ENCODE measurements at regions not wholly inside any gene's neighbourhood (a gene's known extent, or its start where the extent isn't known, plus 50 kb on each side); places are given as distances from the start of the nearest gene placed in this dataset.
"Not testable (repeated sequence)": the region's sequence is repeated elsewhere in the genome, so short reads cannot be mapped to it uniquely, and the experiment has no call there.

GRCh38 chr4:117135634-117136354, 50.4 kb upstream of the TRAM1L1 start:
- Mint-ChIP-seq H3K36me3 (no peaks in the 10 kb centered on the region), H3K4me3 (no peak overlapping the region), H3K27me3 (no peaks in the 10 kb centered on the region), H3K4me1 (no peaks in the 10 kb centered on the region), H3K27ac (no peak overlapping the region), H3K9me3 (peaks cover 15% of the 10 kb centered on the region)
- ATAC-seq (ENCODE audit: low read depth) (no peak), DNase-seq (ENCODE audit: low spot score in 2 of 2) (no peak)

- H3K4me1 Mint-ChIP-seq = no peaks in the 10 kb centered on the region
Measured at GRCh38 chr4:117137145-117137544, 51.8 kb upstream of the TRAM1L1 start.

GRCh38 chr4:117138732-117139131, 53.4 kb upstream of the TRAM1L1 start:
- ATAC-seq (ENCODE audit: low read depth); H3K4me1 Mint-ChIP-seq; DNase-seq (ENCODE audit: low spot score in 2 of 2); H3K27ac Mint-ChIP-seq; H3K27me3 Mint-ChIP-seq; H3K4me3 Mint-ChIP-seq; H3K36me3 Mint-ChIP-seq: not testable (repeated sequence)
- peaks cover 16% of the 10 kb centered on the region for H3K9me3 Mint-ChIP-seq

More at GRCh38 chr4:117137145-117137544, 51.8 kb upstream of the TRAM1L1 start:
- ATAC-seq (ENCODE audit: low read depth) = no peak
- H3K4me3 Mint-ChIP-seq = no peak overlapping the region
- H3K9me3 Mint-ChIP-seq = peaks cover 15% of the 10 kb centered on the region
- no peak for DNase-seq (ENCODE audit: low spot score in 2 of 2)
- H3K27me3 Mint-ChIP-seq = no peaks in the 10 kb centered on the region
- no peaks in the 10 kb centered on the region for H3K36me3 Mint-ChIP-seq
- H3K27ac Mint-ChIP-seq = no peak overlapping the region

- Mint-ChIP-seq H3K4me3 (no peak overlapping the region), H3K36me3 (no peaks in the 10 kb centered on the region), H3K27me3 (no peaks in the 10 kb centered on the region), H3K27ac (no peak overlapping the region), H3K4me1 (no peaks in the 10 kb centered on the region), H3K9me3 (peaks cover 1% of the 10 kb centered on the region)
- DNase-seq (ENCODE audit: low spot score in 2 of 2) (no peak), ATAC-seq (ENCODE audit: low read depth) (no peak)
Measured at GRCh38 chr4:117154251-117154650, 68.9 kb upstream of the TRAM1L1 start.

GRCh38 chr4:117156806-117157205, 71.4 kb upstream of the TRAM1L1 start:
- ATAC-seq (ENCODE audit: low read depth) (no peak), DNase-seq (ENCODE audit: low spot score in 2 of 2) (no peak)
- Mint-ChIP-seq H3K9me3 (peaks cover 1% of the 10 kb centered on the region), H3K27ac (no peak overlapping the region), H3K27me3 (no peaks in the 10 kb centered on the region), H3K4me1 (no peaks in the 10 kb centered on the region), H3K36me3 (no peaks in the 10 kb centered on the region), H3K4me3 (no peak overlapping the region)

- H3K4me1 Mint-ChIP-seq = no peaks in the 10 kb centered on the region
- H3K36me3 Mint-ChIP-seq = no peaks in the 10 kb centered on the region
- no peak overlapping the region for H3K4me3 Mint-ChIP-seq
- H3K27ac Mint-ChIP-seq = no peak overlapping the region
- no peak for ATAC-seq (ENCODE audit: low read depth)
- DNase-seq (ENCODE audit: low spot score in 2 of 2) = no peak
- H3K9me3 Mint-ChIP-seq = peaks cover 1% of the 10 kb centered on the region
- no peaks in the 10 kb centered on the region for H3K27me3 Mint-ChIP-seq
Measured at GRCh38 chr4:117157360-117157759, 72.0 kb upstream of the TRAM1L1 start.

- DNase-seq (ENCODE audit: low spot score in 2 of 2) (no peak), ATAC-seq (ENCODE audit: low read depth) (no peak)
Measured at GRCh38 chr4:117162976-117163375, 77.6 kb upstream of the TRAM1L1 start.

GRCh38 chr4:117164338-117164737, 79.0 kb upstream of the TRAM1L1 start:
- no peaks in the 10 kb centered on the region for H3K4me1 Mint-ChIP-seq
- ATAC-seq (ENCODE audit: low read depth) (no peak), DNase-seq (ENCODE audit: low spot score in 2 of 2) (no peak)
- H3K36me3 Mint-ChIP-seq = no peaks in the 10 kb centered on the region
- H3K4me3 Mint-ChIP-seq = no peak overlapping the region
- no peaks in the 10 kb centered on the region for H3K9me3 Mint-ChIP-seq
- no peaks in the 10 kb centered on the region for H3K27me3 Mint-ChIP-seq
- H3K27ac Mint-ChIP-seq = no peak overlapping the region

More at GRCh38 chr4:117162976-117163375, 77.6 kb upstream of the TRAM1L1 start:
- Mint-ChIP-seq H3K4me3 (no peak overlapping the region), H3K36me3 (no peaks in the 10 kb centered on the region), H3K4me1 (no peaks in the 10 kb centered on the region), H3K27ac (no peak overlapping the region), H3K27me3 (no peaks in the 10 kb centered on the region), H3K9me3 (no peaks in the 10 kb centered on the region)

GRCh38 chr4:117175369-117175768, 90.0 kb upstream of the TRAM1L1 start:
- not testable (repeated sequence) for H3K27ac Mint-ChIP-seq; H3K36me3 Mint-ChIP-seq; H3K27me3 Mint-ChIP-seq; DNase-seq (ENCODE audit: low spot score in 2 of 2); H3K4me3 Mint-ChIP-seq; ATAC-seq (ENCODE audit: low read depth); H3K4me1 Mint-ChIP-seq; H3K9me3 Mint-ChIP-seq

GRCh38 chr4:117203231-117203630, 117.9 kb upstream of the TRAM1L1 start:
- Mint-ChIP-seq H3K27me3 (no peaks in the 10 kb centered on the region), H3K4me3 (no peak overlapping the region), H3K9me3 (no peaks in the 10 kb centered on the region), H3K4me1 (no peaks in the 10 kb centered on the region), H3K36me3 (no peaks in the 10 kb centered on the region), H3K27ac (no peak overlapping the region)
- no peak for DNase-seq (ENCODE audit: low spot score in 2 of 2)
- ATAC-seq (ENCODE audit: low read depth) = no peak

GRCh38 chr4:117210551-117210950, 125.2 kb upstream of the TRAM1L1 start:
- H3K9me3 Mint-ChIP-seq = no peaks in the 10 kb centered on the region
- no peak for DNase-seq (ENCODE audit: low spot score in 2 of 2)
- no peaks in the 10 kb centered on the region for H3K27me3 Mint-ChIP-seq
- H3K36me3 Mint-ChIP-seq = no peaks in the 10 kb centered on the region
- no peaks in the 10 kb centered on the region for H3K4me1 Mint-ChIP-seq
- no peak overlapping the region for H3K4me3 Mint-ChIP-seq
- H3K27ac Mint-ChIP-seq = no peak overlapping the region
- ATAC-seq (ENCODE audit: low read depth) = no peak

- no peaks in the 10 kb centered on the region for H3K9me3 Mint-ChIP-seq
- no peaks in the 10 kb centered on the region for H3K4me1 Mint-ChIP-seq
- DNase-seq (ENCODE audit: low spot score in 2 of 2) (no peak), ATAC-seq (ENCODE audit: low read depth) (no peak)
- no peak overlapping the region for H3K27ac Mint-ChIP-seq
- no peak overlapping the region for H3K4me3 Mint-ChIP-seq
- H3K27me3 Mint-ChIP-seq = no peaks in the 10 kb centered on the region
- H3K36me3 Mint-ChIP-seq = no peaks in the 10 kb centered on the region
Measured at GRCh38 chr4:117224256-117224655, 138.9 kb upstream of the TRAM1L1 start.

GRCh38 chr4:117225471-117225870, 140.1 kb upstream of the TRAM1L1 start:
- Mint-ChIP-seq H3K4me3 (no peak overlapping the region), H3K36me3 (no peaks in the 10 kb centered on the region), H3K27me3 (no peaks in the 10 kb centered on the region), H3K4me1 (no peaks in the 10 kb centered on the region), H3K9me3 (no peaks in the 10 kb centered on the region), H3K27ac (no peak overlapping the region)
- no peak for ATAC-seq (ENCODE audit: low read depth)
- no peak for DNase-seq (ENCODE audit: low spot score in 2 of 2)

GRCh38 chr4:117227925-117228324, 142.5 kb upstream of the TRAM1L1 start:
- no peak for DNase-seq (ENCODE audit: low spot score in 2 of 2)
- no peaks in the 10 kb centered on the region for H3K4me1 Mint-ChIP-seq
- no peak overlapping the region for H3K27ac Mint-ChIP-seq
- H3K27me3 Mint-ChIP-seq = no peaks in the 10 kb centered on the region
- H3K36me3 Mint-ChIP-seq = no peaks in the 10 kb centered on the region
- H3K4me3 Mint-ChIP-seq = no peak overlapping the region
- no peaks in the 10 kb centered on the region for H3K9me3 Mint-ChIP-seq
- no peak for ATAC-seq (ENCODE audit: low read depth)

- Mint-ChIP-seq H3K4me3 (no peak overlapping the region), H3K27ac (no peak overlapping the region), H3K36me3 (no peaks in the 10 kb centered on the region), H3K9me3 (peaks cover 2% of the 10 kb centered on the region), H3K4me1 (no peaks in the 10 kb centered on the region), H3K27me3 (no peaks in the 10 kb centered on the region)
- DNase-seq (ENCODE audit: low spot score in 2 of 2) (no peak), ATAC-seq (ENCODE audit: low read depth) (no peak)
Measured at GRCh38 chr4:117239434-117239833, 154.1 kb upstream of the TRAM1L1 start.
